SW480 (cell line): ENCODE measurements at regions not wholly inside any gene's neighbourhood (a gene's known extent, or its start where the extent isn't known, plus 50 kb on each side); places are given as distances from the start of the nearest gene placed in this dataset.
A peak's percentile ranks its signal among the peaks of the same experiment; 100 is the strongest.

Experiments
- DNase-seq: peaks from one replicate; pipeline ENCODE4 v3.0.0-alpha.2; 2016; ENCODE audit warnings: low spot score

- DNase-seq, result no peak
Observed at GRCh38 chr3:159898147-159898546, 90.5 kb upstream of the IL12A start.

DNA sequence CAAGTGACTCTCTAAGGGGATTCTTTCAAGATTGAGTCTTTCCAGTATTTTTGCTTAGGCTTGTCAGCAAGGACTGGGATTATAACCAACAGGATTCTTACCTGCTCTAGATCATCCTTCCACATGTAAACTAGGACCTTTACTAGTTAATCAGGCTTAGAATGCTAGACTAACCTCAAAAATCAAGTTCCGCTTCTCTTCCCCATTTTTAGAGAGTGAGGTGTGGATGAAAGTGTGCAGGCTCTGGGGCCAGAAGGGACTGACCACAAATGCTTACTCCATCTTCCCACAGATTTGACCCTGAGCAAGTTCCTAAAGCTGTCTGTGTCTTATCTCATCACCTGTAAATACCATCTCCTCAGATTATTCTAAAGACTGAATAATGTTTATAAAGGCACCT lies 89.5 kb upstream of the IL12A start:
- no peak for DNase-seq

GRCh38 chr3:159902546-159903314 lies 85.9 kb upstream of the IL12A start:
- DNase-seq, result no peak

DNA sequence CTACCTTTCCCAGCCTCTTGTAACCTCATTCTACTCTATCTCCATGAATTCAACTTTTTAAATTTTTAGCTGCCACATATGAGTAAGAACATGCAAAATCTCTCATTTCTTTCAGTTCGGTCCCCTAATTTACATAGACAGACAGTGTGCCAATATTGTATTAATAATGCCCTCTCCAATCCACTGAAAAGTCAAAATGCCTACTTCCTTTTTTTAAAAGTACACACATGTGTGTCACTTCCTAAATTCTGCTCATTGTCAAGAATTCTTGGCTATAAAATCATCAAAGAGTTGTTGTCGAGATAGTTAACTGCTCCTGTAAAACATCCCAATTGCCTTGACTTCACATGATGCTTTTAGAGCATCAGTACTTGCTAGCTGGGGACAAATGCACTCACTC lies 84.2 kb upstream of the IL12A start:
- no peak for DNase-seq

DNA sequence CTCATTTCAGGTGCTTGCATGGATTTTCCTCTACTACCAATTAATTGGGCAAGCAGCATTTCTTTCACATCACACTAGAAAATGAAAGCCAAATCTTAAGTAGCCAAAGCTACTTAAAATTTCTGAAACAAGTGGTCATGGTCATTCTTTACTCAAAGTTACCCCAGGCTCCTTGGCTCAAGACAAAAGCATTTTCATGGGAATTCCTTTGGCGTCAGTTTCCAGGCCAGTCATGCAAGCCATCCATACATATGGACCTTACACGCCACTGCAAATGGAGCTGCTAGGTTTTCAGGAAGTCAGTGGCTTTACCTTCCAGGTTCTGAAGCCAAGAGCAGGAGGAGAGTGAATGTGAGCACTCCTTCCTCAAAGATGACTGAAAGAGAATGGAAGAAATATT lies 83.7 kb upstream of the IL12A start:
- no peak for DNase-seq

- no peak for DNase-seq
Observed at GRCh38 chr3:159907828-159908227, 80.8 kb upstream of the IL12A start.

DNA sequence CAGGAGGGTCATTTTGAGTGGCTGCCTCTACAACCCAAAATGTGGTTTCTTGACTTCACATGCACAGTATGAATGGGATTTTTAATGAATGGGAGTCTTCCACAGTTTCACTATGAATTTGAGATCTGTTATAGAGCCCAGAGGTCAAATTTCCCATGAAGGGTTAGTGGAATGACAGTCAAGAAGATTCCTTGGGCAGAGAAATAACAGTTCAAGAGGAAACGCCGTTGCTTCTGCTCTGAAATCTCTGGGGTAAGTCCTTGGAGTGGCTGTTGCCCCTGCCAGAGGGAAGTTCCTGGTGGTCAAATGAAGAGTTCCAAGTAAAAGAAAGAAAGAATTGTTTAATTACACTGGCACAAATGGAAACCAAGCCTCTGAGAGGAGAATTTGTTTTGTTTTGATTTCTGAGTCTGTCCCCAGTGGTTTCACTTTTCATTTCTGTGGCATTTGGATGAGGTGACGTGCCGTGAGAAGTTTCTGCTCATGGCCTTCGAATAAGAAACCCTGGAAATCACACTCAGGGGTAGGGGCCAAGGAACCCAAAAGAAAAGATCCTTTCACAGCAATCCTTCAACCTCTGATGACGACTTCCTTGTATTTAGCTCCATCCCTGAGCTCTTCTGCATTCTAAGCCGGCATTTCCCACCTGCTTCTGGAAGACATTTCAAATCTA lies 77.5 kb upstream of the IL12A start:
- DNase-seq, result no peak

DNA sequence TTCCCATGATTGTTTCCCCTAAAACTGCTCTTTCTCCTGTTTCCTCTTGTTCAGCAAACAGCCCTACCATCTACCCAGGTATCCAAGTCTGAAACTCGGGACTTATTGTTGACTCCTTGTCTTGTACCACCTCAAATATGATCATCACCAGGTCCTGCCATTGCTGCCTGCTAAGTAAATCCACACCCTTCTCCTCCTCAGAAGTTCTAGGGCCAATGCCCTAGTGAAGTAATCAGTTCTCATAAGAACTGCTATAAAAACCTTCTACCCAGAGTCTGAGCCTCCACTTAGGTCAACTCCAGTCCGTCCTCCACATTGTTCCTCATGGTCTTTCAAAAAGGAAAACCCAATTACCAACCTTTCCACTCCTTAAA lies 77.0 kb upstream of the IL12A start:
- DNase-seq, result no peak

DNA sequence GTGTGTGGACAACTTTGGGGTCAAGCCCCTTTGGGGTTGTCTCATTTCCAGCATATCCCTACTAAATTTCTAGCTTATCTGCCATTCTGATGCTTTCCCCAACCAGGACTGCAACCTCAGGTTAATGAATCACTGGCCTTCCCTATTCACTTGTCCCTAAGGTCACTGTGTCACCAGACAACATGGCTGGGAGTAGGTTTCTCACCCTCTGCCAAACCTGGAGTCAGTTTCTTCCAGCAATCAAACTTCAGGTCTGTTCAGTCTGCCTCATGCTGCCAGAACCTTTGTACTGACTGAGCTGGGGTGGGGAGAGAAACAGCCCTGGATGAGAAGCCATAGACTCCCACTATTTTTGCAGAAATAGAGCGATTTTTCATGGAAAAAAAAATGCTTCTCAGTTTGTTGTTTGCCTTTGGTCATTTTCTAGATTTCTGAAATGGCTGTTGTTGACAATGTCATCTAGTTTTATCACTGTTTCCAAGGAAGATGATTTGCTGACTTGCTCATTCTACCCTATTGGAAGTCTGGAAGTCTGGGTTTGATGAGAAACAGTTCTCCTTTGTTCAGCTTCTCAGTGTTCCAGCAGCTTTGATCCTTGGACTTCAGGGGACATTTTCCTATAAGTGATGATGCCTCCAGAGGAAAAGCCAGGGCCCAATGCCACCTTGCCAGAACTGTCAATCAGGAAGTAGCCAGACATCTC lies 74.8 kb upstream of the IL12A start:
- no peak for DNase-seq

DNA sequence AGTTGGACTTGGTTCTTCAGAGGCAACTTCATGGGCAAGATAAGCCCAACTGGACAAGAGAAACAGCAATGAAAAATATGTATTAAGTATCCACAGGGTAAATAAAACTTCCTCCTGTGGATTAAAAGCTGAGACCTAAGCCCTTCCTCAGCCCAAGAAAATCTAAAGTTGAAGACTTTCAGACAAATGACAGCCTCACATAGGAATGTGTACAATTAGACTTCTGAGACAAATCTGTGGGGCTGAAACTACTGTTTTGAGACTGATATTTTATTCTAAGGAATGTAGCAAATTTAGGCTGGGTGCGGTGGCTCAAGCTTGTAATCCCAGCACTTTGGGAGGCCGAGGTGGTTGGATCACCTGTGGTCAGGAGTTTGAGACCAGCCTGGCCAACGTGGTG lies 74.2 kb upstream of the IL12A start:
- DNase-seq, result no peak

- no peak for DNase-seq
Observed at GRCh38 chr3:159916052-159916451, 72.6 kb upstream of the IL12A start.

- no peak for DNase-seq
Observed at GRCh38 chr3:159917141-159917540, 71.5 kb upstream of the IL12A start.

DNA sequence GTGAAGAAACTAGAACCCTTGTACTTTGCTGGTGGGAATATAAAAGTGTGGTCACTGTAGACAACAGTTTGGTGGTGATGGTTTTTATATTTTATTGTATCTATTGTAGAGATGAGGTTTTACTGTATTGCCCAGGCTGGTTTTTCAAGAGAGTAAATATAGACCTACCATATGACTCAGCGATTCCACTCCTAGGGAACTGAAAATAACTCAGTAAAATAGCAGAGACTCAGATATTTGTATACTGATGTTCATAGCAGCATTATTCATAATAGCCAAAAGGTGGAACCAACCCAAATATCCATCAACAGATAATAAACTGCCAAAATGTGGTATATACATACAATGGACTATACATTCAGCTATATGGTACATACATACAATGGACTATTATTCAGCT lies 68.8 kb upstream of the IL12A start:
- DNase-seq, result no peak

GRCh38 chr3:159922193-159922840 lies 66.3 kb upstream of the IL12A start:
- DNase-seq, result no peak

- no peak for DNase-seq
Observed at GRCh38 chr3:159922861-159923312, 65.7 kb upstream of the IL12A start.

GRCh38 chr3:159923336-159923735 lies 65.3 kb upstream of the IL12A start:
- no peak for DNase-seq

GRCh38 chr3:159923956-159924355 lies 64.7 kb upstream of the IL12A start:
- DNase-seq, result no peak

GRCh38 chr3:159924411-159924810 lies 64.2 kb upstream of the IL12A start:
- no peak for DNase-seq

DNA sequence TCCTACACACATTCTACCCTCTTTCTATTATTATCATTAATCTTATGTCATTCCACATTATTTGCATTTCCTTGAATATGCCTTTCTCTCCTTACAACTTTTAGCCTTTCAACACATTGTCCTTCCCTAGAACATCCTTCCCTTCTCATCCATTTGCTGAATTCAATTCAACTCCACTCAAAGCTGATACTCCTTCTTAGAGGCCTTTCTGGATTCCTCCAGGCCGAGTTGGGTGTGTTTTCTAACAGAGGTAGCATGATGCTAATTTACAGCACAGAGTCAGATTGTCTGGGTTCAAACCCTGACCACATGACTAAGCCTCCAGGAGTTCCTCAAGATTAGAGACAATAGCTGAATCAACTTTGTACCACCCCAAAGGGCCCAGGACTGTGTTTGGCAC lies 63.4 kb upstream of the IL12A start:
- no peak for DNase-seq

DNA sequence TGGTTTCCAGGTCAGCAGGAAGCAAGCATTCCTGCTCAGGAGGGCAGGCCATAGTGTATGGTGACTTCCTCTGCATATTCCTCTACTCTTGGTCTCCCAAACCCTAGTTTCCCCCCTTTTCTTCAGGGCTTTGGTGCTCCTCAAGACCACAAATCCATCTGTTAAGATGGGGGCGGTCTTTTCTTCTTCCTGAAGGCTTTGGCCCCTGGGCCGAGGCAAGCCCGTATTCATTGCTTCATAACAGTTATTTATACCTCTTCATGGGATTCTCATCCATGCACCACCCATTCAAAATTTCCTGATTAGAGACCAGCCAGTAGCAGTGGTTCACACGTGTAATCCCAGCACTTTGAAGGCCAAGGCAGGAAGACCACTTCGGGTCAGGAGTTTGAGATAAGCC lies 62.1 kb upstream of the IL12A start:
- no peak for DNase-seq

- no peak for DNase-seq
Observed at GRCh38 chr3:159928071-159928491, 60.6 kb upstream of the IL12A start.

DNA sequence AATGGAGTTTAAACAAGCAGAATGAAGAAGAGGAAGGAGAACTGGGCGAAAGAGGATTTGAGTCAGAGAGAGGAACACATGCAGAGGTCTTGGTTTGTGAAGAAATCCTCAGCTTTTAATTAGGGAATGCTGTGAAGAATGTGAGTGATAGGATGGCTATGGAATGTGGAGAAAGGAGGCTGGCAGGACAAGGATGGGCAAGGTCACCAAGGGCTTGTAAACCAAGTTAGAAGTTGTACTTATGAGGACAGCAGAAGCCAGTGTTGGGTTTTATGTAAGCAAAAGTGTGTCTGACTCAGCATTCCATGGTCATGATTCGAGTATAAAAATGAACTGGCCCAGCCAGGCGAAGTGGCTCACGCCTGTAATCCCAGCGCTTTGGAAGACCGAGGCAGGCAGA lies 60.0 kb upstream of the IL12A start:
- DNase-seq, result peak; percentile 11
